NCI-H1436 treated with DMSO at 0.1 percent for 48 hours (cell line): ENCODE measurements at regions not wholly inside any gene's neighbourhood (a gene's known extent, or its start where the extent isn't known, plus 50 kb on each side); places are given as distances from the start of the nearest gene placed in this dataset.
"Not testable (repeated sequence)": the region's sequence is repeated elsewhere in the genome, so short reads cannot be mapped to it uniquely, and the experiment has no call there.

Experiments
- DNase-seq: peaks from one replicate; lab custom pipeline; 2025; lab: John Stamatoyannopoulos, UW

- DNase-seq: no peak
These were observed 69.9 kb upstream of the DLG1 start for GRCh38 chr3:197368330-197368729.

- DNase-seq: peak; percentile 33
These were observed 68.8 kb upstream of the DLG1 start for GRCh38 chr3:197367081-197367780.

GRCh38 chr3:197366301-197367044, 68.1 kb upstream of the DLG1 start:
- DNase-seq: no peak

GRCh38 chr3:197365586-197365985, 67.2 kb upstream of the DLG1 start:
- no peak for DNase-seq

DNA sequence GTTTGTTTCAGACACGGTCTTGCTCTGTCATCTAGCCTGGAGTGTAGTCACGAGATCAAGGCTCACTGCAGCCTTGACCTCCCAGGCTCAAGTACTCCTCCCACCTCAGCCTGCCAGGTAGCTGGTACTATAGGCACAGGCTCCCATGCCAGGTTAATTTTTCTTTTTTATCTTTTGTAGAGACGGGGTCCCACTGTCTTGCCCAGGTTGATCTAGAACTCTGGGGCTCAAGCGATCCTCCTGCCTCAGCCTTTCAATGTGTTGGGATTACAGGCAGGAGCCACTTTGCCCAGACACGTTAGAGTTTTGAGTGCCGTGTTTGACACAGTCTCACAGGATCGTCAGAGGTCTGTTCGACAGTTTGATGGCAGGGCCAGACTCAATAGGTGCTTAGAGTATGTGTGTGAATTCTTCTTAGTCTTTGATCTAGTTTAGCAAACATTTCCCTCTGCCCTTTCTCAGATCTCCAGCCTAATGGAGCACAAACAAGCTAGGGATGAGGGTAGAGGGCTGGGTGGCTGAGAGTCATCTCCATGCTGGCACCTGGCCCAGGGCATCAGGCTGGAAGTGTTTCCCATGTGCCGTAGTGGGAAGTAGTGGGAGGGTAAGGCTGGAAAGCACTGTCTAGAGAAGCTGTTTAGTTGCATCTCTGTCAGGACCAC, 66.1 kb upstream of the DLG1 start:
- DNase-seq: no peak

DNA sequence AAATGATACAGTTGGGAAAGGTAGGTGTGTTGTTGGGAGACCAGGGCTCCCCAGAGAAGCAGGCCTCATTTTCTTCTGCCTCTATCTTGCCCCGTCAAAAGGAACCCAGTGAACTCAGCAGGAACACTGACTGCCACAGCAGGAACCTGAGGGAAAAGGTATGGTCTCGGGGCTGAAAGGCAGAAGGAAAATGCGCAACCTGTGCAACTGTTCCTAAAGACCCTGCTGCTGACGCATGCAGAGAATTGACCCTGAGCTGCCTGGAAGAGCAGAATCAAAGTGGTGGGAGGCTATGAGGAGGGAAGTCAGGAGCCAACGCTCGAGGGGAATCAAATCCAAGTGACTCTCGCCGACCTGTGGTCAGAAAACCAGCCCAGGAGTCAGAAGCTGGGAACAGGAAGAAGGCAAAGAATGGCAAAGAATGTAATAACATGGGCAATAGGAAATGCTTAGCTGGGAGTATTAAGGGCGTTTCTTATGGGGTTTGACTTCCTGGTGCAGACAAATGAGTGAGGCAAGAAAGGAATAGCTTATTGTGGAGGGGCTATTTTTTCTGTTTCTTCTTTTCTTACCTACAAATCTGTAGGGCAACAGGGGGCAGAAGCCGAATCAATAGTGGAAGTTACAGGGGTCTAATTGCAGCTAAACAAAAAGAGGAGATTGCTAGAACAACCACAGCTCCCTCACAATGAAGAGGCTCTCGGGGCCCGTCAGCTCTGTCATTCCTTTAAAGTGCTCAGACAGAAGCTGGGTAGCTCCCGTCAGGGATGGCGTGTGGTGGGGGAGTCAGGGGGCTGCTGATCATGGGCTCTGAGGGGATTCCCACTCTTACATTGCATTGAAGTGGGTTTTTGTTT, 65.4 kb upstream of the DLG1 start:
- no peak for DNase-seq

DNA sequence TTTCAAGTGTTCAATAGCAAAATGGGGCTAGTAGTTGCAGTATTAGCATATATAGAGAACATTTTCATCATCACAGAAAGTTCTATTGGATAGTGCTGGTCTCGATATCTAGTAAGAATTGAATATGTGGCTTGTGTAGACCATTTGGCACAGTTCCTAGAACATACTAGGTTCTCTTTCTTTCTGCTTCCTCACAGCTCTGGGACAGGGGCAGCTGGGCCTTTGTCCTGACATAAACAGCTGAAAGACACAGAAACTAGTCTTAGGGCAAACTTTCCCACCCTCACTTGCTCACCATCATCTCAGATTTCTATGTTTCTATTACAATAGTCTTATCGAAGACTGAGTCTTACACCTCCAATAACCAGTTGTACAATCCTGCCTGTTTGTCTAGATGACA, 63.7 kb upstream of the DLG1 start:
- no peak for DNase-seq

DNA sequence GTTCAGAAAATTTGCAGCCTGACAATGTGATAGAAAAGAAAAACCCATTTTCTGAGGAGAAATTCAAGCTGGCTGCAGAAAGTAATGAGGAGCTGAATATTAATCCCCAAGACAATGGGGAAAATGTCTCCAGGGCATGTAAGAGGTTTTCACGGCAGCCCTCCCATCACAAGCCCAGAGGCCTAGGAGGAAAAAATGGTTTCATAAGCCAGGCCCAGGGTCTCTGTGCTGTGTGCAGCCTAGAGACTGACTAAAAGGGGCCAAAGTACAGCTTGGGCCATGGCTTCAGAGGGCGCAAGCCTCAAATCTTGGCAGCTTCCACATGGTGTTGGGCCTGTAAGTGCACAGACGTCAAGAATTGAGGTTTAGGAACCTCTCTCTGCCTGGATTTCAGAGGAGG, 61.7 kb upstream of the DLG1 start:
- DNase-seq: not testable (repeated sequence)

DNA sequence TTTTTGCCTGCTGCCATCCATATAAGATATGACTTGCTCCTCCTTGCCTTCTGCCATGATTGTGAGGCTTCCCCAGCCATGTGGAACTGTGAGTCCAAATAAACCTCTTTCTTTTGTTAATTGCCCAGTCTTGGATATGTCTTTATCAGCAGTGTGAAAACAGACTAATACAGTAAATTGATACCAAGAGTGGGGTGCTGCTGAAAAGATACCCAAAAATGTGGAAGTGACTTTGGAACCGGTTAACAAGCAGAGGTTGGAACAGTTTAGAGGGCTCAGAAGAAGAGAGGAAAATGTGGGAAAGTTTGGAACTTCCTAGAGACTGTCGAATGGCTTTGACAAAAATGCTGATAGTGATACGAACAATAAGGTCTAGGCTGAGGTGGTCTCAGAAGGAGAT, 61.1 kb upstream of the DLG1 start:
- DNase-seq: not testable (repeated sequence)

- DNase-seq: no peak
These were observed 58.3 kb upstream of the DLG1 start for GRCh38 chr3:197356741-197357140.

DNA sequence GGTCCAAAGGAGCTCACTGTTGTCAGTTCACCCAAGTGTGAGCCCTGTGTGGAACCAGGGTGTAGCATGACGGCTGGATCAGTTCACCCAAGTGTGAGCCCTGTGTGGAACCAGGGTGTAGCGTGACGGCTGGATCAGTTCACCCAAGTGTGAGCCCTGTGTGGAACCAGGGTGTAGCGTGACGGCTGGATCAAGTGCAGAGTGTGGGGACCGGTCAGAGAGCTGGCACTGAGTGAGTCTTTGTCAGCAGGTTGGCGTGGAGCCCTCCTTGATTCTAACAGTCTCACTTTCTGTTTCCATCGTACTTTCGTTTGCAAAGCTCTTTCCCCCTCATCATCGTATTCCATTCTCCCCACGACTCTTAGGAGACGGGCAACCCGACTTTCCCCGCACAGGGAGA, 57.9 kb upstream of the DLG1 start:
- no peak for DNase-seq

DNA sequence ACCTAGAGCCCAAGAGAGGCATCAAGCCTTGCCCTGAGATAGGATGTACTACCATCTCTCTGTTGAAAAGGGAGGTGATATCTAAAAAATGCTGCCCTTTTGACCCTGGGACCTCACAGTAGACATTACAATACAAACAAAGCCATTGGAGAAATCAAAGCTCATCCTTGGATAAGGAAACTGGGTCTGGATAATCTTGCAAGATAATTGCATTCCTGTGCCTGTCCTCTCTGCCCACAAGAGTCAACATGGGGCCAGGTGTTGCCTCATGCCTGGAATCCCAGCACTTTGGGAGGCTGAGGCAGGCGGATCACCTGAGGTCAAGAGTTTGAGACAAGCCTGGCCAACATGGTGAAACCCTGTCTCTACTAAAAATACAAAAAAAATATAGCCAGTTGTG, 57.3 kb upstream of the DLG1 start:
- DNase-seq: no peak

DNA sequence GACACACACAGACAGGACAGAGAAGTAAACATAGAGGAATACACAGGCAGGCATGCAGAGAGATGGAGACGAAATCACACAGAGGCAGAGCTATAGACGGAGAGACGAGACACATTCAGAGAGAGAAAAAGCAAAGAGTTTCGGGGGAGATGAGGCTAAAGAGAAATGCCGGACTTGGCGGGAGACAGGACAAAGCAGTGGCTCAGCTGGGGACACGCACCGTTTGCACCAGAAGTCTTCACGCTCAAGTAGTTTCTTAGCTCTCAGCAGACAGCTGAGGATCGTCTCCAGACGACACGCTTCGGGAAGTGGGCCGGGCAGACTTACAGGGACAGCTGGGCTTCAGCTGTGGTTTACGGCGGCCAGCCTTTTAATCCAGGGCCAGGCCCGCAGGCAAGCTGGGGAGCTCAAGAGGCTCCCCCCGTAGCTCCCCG, 56.2 kb upstream of the DLG1 start:
- no peak for DNase-seq

DNA sequence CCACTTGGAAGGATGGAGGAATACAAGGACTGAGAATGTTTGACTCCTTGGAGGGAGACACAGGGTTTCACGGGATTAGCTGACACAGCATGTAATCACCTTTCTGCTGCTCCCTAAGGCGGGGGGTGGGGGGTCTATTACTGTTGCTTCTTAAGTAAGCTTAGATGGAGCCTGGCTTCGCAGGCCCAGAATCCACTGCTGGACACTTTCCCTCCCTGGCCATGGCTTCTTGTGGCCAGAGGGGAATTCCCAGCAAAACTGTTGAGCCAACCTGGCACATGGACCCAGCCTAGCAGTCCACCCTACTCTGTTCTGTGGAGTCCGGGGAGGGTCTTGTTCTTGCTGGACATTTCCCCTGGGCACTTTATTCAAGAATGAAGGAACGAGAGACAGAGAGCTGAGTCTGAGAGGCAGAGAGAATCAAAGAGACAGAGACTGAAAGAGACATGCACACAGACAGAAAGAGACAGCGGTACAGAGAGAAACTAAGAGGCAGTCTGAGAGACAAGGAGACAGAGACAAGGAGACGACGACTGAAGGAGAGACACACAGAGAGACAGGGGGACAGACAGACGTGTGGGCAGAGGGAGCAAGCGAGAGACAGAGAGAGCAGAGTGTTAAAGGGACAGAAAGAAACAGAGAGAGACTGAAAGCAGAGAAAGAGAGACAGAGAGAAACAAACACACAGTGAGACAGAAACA, 55.6 kb upstream of the DLG1 start:
- DNase-seq: no peak

DNA sequence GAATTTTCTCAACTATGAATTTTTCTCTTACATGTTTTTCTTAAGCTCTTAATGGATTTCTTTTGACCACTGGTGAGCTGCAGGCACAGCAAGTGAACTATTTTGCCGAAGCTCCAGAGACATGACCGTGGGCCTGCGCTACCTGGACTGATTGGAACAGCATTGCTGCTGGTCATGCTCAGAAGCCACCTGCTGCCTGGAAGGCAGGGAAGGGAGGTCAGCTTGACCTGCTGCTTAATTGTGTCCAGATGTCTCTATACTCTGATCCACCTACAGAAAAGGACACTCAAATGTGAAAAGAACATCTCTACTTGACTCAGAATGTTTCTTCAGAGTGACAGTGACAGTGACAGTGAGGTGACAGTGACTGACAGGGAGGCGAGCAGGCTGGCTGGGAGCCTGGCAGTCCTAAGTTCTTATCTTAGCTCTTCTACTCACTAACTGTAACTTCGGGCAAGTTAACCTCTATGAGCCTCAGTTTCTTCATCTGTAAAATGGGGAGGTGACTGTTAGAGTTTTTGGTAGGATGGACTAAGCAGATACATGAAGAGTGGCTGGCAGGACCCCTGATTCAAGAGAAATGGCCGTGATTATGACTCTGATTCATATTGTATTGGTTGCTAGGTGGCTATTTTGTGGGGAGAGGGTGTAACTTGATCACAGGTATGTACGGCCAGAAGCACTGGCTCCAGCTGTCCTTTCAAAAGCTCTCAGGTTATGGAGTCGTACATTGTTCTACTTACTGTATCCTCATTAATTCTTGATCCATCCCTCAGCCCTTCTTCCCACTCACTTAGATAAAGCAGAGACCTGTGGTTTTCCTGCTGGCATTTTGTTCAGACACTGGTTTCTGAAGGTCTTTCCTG, 54.8 kb upstream of the DLG1 start:
- DNase-seq: no peak

- no peak for DNase-seq
These were observed 54.0 kb upstream of the DLG1 start for GRCh38 chr3:197352382-197352781.

GRCh38 chr3:197350446-197350845, 52.0 kb upstream of the DLG1 start:
- no peak for DNase-seq

- DNase-seq: no peak
These were observed 51.0 kb upstream of the DLG1 start for GRCh38 chr3:197349368-197349767.
